ENCODE measurements at regions not wholly inside any gene's neighbourhood (a gene's known extent, or its start where the extent isn't known, plus 50 kb on each side); places are given as distances from the start of the nearest gene placed in this dataset.
"Not testable (repeated sequence)": the region's sequence is repeated elsewhere in the genome, so short reads cannot be mapped to it uniquely, and the experiment has no call there.

- Histone ChIP-seq H3K4me1 (replicated peaks in 1 of 2) (no peaks in the 10 kb centered on the region), H3K36me3 (replicated peaks in 1 of 2) (no peaks in the 10 kb centered on the region), H3K27ac (no peak overlapping the region), H3K9me3 (replicated peaks in 1 of 3) (no peaks in the 10 kb centered on the region), H3K4me3 (no peak overlapping the region), H3K27me3 (no peaks in the 10 kb centered on the region)
- no peak for DNase-seq
- intact Hi-C loops (cut with DNase I), result no loop called here
- TF ChIP-seq CTCF (IDR thresholded peaks at IDR 0.05) (no peak), POLR2A (IDR thresholded peaks at IDR 0.05) (no peak)
- WGBS, 4 donors, result 65 to 71% (median 67%) methylated on average over 5 of the region's 5 CpGs
Observed at GRCh38 chr16:8044796-8045195, 545.5 kb downstream of the TMEM114 start.

GRCh38 chr16:8032406-8032805 is 557.9 kb downstream of the TMEM114 start:
- no peak for TF ChIP-seq CTCF (IDR thresholded peaks at IDR 0.05)
- TF ChIP-seq POLR2A (IDR thresholded peaks at IDR 0.05), result no peak

GRCh38 chr16:8030004-8030403 is 560.3 kb downstream of the TMEM114 start:
- H3K9me3 ChIP-seq (replicated peaks in 1 of 3); H3K36me3 ChIP-seq (replicated peaks in 1 of 2); H3K4me1 ChIP-seq (replicated peaks in 1 of 2); H3K27me3 ChIP-seq; H3K27ac ChIP-seq; DNase-seq; intact Hi-C loops (cut with DNase I); H3K4me3 ChIP-seq: not testable (repeated sequence)
- WGBS, 4 donors, result 56 to 68% (median 66%) methylated on average over 3 of the region's 3 CpGs

More at GRCh38 chr16:8032406-8032805, 557.9 kb downstream of the TMEM114 start:
- DNase-seq, result no peak
- Histone ChIP-seq H3K27me3 (no peaks in the 10 kb centered on the region), H3K27ac (no peak overlapping the region), H3K9me3 (replicated peaks in 1 of 3) (no peaks in the 10 kb centered on the region), H3K4me1 (replicated peaks in 1 of 2) (no peaks in the 10 kb centered on the region), H3K4me3 (no peak overlapping the region), H3K36me3 (replicated peaks in 1 of 2) (no peaks in the 10 kb centered on the region)
- 20 to 43% (median 27%) methylated on average over 3 of the region's 3 CpGs for WGBS, 4 donors
- intact Hi-C loops (cut with DNase I), result no loop called here

- WGBS, 4 donors, result 54 to 66% (median 62%) methylated on average over 5 of the region's 5 CpGs
- DNase-seq, result no peak
- TF ChIP-seq CTCF (IDR thresholded peaks at IDR 0.05) (no peak), POLR2A (IDR thresholded peaks at IDR 0.05) (no peak)
- Histone ChIP-seq H3K9me3 (replicated peaks in 1 of 3) (no peaks in the 10 kb centered on the region), H3K4me3 (no peak overlapping the region), H3K36me3 (replicated peaks in 1 of 2) (no peaks in the 10 kb centered on the region), H3K4me1 (replicated peaks in 1 of 2) (no peaks in the 10 kb centered on the region), H3K27me3 (no peaks in the 10 kb centered on the region), H3K27ac (no peak overlapping the region)
- intact Hi-C loops (cut with DNase I), result no loop called here
Observed at GRCh38 chr16:8026450-8026849, 563.9 kb downstream of the TMEM114 start.

- no peak overlapping the region for H3K27ac ChIP-seq
- no peak overlapping the region for H3K4me3 ChIP-seq
- H3K4me1 ChIP-seq (replicated peaks in 1 of 2), result no peaks in the 10 kb centered on the region
- no peaks in the 10 kb centered on the region for H3K9me3 ChIP-seq (replicated peaks in 1 of 3)
- WGBS, 4 donors, result 49 to 62% (median 53%) methylated on average over 3 of the region's 3 CpGs
- H3K36me3 ChIP-seq (replicated peaks in 1 of 2), result no peaks in the 10 kb centered on the region
- no peaks in the 10 kb centered on the region for H3K27me3 ChIP-seq
- DNase-seq, result no peak
- no peak for TF ChIP-seq CTCF (IDR thresholded peaks at IDR 0.05)
- no peak for TF ChIP-seq POLR2A (IDR thresholded peaks at IDR 0.05)
- intact Hi-C loops (cut with DNase I), result no loop called here
Observed at GRCh38 chr16:8023326-8023725, 567.0 kb downstream of the TMEM114 start.

Data from adrenal gland (tissue), 9 donors.